NCI-H510A treated with DMSO at 0.1 percent for 48 hours (cell line): ENCODE measurements at regions not wholly inside any gene's neighbourhood (a gene's known extent, or its start where the extent isn't known, plus 50 kb on each side); places are given as distances from the start of the nearest gene placed in this dataset.
"Not testable (repeated sequence)": the region's sequence is repeated elsewhere in the genome, so short reads cannot be mapped to it uniquely, and the experiment has no call there.

Source experiments
- DNase-seq: peaks from one replicate; lab custom pipeline; 2025; lab: John Stamatoyannopoulos, UW

DNA sequence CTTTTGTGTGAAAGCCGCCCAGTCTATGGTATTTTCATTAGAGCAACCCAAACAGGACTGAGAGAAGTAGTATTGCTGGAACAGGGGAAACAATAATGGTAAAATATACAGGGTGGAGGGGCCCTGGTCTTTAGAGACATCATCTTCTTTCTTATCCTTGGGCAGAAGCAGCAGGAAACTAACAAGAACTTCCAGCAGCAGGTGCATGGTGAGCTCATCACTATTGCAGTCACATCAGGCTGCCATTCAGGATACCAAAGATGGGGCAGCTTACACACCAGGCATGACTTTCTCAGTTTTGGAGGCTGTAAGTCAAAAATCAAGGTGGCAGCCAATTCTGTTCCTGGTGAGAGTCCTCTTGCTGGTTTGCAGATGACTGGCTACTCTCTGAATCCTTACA is 478.3 kb upstream of the RUNX1 start:
- DNase-seq: no peak

- no peak for DNase-seq
These were observed 476.3 kb upstream of the RUNX1 start for GRCh38 chr21:35525443-35525842.

DNA sequence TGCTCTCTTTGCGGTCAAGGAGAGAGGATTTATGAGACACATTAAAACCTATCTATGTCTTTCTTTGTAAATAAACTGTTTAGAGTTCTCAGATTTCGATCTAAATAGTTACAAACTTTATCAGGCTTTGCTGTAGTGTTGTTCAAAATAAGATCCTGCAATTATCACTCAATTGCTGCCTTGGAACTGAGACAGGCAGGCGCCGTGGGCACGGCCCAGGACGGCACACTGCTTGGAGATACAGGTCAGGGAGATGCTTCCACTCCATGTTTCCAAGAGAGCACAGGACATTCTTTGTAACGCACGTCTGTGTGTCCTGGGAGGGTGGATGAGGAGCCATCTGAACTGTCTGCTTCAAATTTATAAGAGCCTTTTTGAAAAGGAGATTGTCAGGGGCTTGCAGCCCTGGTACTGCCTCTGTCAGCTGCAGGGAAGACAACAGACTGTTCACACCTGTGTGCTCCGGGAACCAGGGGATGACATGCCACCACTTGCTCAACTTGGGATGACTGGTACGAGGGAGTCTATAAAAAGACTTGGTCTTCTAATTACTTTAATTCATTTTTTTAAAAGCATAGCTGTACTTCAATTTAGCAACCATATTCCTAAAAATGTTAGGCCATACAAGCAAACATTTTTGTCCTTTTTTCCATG is 472.9 kb upstream of the RUNX1 start:
- no peak for DNase-seq

- DNase-seq: no peak
These were observed 472.2 kb upstream of the RUNX1 start for GRCh38 chr21:35521293-35521692.

- DNase-seq: no peak
These were observed 471.8 kb upstream of the RUNX1 start for GRCh38 chr21:35520856-35521255.

GRCh38 chr21:35520302-35520701 is 471.2 kb upstream of the RUNX1 start:
- DNase-seq: no peak

GRCh38 chr21:35517865-35518264 is 468.8 kb upstream of the RUNX1 start:
- no peak for DNase-seq

- not testable (repeated sequence) for DNase-seq
These were observed 467.2 kb upstream of the RUNX1 start for GRCh38 chr21:35516292-35516691.

DNA sequence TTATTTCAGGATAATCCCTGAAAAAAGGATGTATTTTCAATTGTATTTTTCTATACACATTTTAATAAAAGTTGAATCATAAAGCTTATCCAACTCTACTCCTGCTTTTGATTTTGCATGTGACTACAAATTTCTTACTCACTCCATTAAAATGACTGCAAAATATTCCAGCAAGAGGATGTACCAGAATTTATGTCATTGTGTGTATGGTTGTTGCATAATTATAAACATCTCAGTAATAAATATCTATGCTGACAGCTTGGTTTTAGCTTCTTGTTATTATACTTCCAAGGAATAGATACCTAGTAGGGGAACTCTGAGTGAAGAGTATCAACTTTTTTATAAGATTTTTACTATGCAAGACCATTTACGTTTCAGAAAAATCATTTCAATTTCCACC is 463.2 kb upstream of the RUNX1 start:
- DNase-seq: no peak

GRCh38 chr21:35511696-35512162 is 462.6 kb upstream of the RUNX1 start:
- no peak for DNase-seq

GRCh38 chr21:35510957-35511695 is 462.0 kb upstream of the RUNX1 start:
- DNase-seq: no peak

DNA sequence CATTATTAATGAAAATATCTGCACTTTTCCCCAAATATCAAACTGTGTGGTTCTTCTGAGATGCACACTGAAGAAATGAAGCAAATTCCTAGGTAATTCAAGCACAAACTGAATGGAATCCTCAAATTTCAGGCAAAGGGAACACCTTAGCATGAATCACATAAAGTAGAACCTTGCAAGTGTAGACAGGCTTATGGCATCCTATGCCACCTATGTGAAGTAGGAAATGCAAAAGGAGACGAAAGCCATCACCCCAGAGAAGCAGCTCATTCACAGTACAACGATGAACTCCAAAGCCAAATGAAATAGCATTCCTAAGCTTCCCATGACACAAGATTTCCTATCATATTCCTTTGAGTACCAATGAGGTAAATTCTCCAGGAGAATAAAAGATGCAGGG is 461.2 kb upstream of the RUNX1 start:
- DNase-seq: no peak

DNA sequence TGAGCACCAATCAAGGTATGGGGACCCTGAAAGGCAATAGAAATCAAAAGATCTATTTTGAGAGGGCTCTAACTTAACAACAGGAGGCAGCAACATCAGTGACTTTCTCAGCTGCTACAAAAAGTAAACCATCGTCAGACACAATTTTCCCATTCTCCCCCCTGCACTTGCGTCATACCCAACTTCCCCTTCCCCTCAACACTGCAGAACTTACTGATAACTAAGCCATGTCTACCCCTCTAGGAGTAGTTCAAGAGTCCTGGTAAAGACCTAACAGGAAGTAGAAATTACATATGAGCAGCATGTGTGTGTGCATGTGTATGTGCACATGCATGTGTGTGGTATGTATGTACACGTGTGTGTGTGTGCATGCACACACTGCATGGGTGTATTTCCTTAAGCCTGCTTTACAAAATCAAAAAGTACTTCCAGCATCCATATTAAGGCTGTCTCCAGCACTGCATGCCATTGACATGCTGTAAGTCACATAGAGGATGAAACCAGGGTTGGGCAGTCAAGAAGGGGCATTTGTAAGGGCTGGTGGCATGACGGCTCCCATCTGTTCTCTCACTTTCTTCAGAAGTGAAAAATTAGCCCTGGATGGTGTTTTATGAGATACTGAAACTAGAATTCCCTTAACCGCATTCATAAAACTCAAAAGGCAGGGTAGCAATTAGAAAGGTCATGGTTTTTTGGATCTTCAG is 460.1 kb upstream of the RUNX1 start:
- no peak for DNase-seq

GRCh38 chr21:35508139-35508888 is 459.2 kb upstream of the RUNX1 start:
- DNase-seq: no peak

- no peak for DNase-seq
These were observed 458.2 kb upstream of the RUNX1 start for GRCh38 chr21:35507181-35507759.

DNA sequence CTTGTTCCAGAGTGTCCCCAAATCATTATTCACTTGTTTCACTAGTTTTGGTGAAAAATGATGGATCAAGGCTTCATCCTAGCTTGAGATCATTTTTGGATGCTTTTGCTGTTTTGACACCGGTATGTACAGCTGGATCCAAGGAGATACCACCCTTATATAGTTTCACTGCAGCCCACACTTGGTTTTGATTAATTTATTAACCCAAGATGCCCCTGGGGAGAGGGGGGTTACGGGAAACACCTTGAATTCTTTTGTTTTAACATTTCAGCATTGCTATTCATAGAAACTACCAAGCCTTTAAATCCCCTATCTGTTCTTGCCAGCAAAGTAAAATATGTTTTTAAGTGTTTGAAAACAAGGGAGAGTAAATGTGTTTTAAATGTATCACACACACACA is 457.7 kb upstream of the RUNX1 start:
- no peak for DNase-seq

DNA sequence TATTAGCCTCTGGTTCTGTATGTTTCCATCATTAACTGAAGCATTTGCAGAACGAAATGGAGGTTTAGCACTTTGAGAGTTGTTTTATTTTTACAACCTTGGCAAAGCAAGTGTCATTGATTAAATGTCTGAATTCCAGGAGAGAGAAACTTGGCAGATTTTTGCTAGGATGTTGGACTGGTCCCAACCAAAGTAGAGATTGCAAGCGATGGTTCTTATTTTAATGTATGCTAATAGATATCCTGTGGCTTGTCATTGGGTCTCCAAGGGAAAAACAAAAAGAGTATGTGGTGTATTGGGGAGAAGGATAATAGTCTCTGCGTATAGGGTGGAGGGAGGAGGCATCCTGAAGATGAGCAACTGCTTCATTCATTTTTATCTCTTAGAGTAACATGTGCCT is 457.2 kb upstream of the RUNX1 start:
- no peak for DNase-seq

DNA sequence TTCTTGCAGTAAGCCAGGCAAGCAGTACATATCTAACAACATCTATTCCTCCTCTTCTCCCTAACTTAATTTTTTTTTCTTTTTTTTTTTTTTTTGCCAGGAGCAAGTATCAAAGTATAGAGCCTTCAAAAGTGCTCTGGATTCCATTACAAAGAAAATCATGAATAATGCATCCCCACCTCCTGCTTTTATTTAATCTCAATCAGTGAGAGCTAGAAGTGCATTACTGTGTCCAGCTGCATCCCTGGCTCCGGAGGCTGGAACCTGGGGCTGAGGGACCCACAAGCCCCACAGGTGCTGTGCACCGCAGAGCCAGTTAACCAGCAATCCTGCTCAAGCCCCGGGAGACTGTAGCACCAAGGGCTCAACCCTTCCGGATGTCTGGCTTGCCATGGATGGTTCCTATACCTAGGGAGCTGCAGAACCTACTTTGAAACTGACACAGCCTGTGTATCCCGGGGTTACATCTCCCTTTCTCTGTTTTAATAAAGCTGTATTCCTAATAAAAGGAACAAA is 455.9 kb upstream of the RUNX1 start:
- DNase-seq: no peak

DNA sequence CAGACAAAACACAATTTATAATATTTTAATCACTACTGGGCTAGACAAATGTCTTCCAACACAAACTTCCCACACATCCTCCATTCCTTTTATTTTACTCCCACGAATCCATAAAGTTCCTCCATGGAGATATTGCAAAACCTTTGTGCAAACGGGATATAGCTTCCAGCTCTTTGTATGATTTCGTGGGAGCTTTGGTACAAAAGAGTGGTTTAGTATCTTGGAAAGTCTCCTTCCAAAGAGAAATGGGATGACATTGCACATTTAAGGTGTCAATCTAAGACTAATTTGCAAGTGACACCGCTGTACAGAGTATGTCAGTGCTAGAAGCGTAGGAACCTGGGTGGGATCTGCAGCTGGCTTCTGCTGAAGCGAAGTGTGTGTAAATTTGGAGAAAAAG is 455.2 kb upstream of the RUNX1 start:
- DNase-seq: no peak

GRCh38 chr21:35503671-35504070 is 454.6 kb upstream of the RUNX1 start:
- DNase-seq: no peak

- no peak for DNase-seq
These were observed 453.7 kb upstream of the RUNX1 start for GRCh38 chr21:35502821-35503220.

- not testable (repeated sequence) for DNase-seq
These were observed 448.4 kb upstream of the RUNX1 start for GRCh38 chr21:35497522-35497921.
